ENCODE measurements at regions not wholly inside any gene's neighbourhood (a gene's known extent, or its start where the extent isn't known, plus 50 kb on each side); places are given as distances from the start of the nearest gene placed in this dataset.

GRCh38 chr14:100664841-100665510, 61.7 kb upstream of the DLK1 start:
- no peak for DNase-seq (ENCODE audit: low spot score)

DNA sequence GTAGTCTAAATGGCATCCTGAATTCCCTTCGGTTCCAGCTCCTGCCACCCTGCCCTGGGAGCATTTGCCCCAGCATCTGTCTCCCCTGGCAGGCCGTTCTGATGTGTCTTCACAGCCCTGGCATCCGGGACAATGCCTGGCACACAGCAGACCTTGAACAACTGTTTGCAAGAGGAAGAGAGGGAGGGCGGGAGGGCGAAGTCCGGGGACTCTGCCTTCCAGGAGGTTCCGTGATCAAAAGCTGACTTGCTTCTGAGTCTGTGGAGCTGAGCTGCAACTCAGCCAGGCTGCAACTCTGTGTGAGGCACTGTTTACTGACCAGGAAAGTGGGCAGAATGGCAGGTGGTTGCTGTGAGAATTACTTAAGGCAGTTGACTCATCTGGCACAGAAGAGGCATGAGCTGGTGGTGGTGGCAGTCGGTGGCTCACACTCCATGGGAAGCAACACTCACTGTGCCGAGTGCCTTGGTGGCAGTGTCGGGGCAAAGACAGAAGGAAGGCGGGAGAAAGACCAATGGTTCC, 61.1 kb upstream of the DLK1 start:
- TF ChIP-seq, protein P1, sequence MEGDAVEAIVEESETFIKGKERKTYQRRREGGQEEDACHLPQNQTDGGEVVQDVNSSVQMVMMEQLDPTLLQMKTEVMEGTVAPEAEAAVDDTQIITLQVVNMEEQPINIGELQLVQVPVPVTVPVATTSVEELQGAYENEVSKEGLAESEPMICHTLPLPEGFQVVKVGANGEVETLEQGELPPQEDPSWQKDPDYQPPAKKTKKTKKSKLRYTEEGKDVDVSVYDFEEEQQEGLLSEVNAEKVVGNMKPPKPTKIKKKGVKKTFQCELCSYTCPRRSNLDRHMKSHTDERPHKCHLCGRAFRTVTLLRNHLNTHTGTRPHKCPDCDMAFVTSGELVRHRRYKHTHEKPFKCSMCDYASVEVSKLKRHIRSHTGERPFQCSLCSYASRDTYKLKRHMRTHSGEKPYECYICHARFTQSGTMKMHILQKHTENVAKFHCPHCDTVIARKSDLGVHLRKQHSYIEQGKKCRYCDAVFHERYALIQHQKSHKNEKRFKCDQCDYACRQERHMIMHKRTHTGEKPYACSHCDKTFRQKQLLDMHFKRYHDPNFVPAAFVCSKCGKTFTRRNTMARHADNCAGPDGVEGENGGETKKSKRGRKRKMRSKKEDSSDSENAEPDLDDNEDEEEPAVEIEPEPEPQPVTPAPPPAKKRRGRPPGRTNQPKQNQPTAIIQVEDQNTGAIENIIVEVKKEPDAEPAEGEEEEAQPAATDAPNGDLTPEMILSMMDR (IDR thresholded peaks at IDR 0.05; ENCODE audit: extremely low read depth, missing control alignments) = no peak
- no peak for DNase-seq (ENCODE audit: low spot score)

More at GRCh38 chr14:100664841-100665510, 61.7 kb upstream of the DLK1 start:
- TF ChIP-seq, protein P1 (IDR thresholded peaks at IDR 0.05; ENCODE audit: extremely low read depth, missing control alignments) = no peak

DNA sequence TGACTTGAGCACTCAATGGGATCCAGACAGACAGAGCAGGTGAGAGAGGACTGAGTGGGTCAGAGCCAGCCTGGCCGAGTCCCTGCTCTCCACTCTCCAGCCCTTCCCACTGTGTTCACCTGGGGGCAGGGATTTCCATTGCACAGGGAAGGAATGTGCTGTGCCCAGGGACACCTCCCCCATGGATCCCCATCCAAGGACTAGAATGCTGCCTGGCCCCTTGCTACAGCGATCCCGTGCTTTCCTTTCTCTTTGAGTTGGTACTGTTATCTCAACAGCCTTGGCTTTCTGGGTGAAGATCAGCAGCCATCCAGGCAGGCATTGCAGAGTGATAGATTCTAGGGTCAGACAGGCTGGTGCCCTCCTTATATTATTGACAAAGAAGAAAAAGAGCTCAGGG, 60.3 kb upstream of the DLK1 start:
- TF ChIP-seq, protein P1 (IDR thresholded peaks at IDR 0.05; ENCODE audit: extremely low read depth, missing control alignments) = no peak

GRCh38 chr14:100666851-100667250, 59.8 kb upstream of the DLK1 start:
- DNase-seq (ENCODE audit: low spot score) = no peak
- TF ChIP-seq, protein P1 (IDR thresholded peaks at IDR 0.05; ENCODE audit: extremely low read depth, missing control alignments) = no peak

More for the DNA sequence above, 60.3 kb upstream of the DLK1 start:
- no peak for DNase-seq (ENCODE audit: low spot score)

DNA sequence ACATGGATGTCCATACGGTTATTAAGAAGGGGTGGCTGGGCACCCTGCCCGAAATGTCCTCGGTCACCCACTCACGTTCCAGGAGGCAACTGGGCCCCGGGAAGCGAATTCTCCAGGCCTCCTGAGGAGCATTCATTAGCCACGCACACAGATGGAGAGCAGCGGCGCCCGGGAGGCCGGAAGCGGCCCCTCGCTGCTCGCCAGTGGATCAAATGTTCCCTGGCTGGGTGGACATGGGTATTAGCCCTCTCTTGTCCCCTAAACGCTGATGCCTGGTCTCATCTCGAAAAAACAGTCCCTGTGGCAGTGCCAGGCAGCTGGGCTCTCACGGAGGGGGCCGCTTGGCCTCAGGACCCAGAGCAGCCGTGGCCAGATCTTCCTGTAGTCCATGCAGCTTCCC, 59.0 kb upstream of the DLK1 start:
- no peak for DNase-seq (ENCODE audit: low spot score)
- TF ChIP-seq, protein P1 (IDR thresholded peaks at IDR 0.05; ENCODE audit: extremely low read depth, missing control alignments) = no peak

- TF ChIP-seq, protein P1 (IDR thresholded peaks at IDR 0.05; ENCODE audit: extremely low read depth, missing control alignments) = no peak
- no peak for DNase-seq (ENCODE audit: low spot score)
Measured at GRCh38 chr14:100668352-100668751, 58.3 kb upstream of the DLK1 start.

DNA sequence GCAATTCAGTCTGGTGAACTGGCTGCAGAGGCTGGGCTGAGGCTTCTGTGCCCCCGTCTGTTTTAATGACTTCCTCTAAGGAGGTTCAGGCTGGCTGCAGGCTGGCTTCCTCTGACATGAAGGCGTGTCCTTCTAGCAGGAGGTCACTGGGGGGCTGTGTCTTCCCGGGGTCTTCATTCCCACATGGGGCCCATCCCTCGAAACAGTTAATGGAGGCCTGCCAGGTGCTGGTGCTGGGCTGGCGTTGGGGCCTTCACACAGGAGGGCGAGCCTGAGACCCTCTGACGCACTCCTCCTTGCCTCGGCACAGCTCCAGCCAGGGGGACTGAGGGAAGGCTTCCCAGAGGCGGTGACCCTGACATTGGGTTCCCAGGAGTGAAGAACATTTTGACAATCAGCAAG, 57.7 kb upstream of the DLK1 start:
- TF ChIP-seq, protein P1 (IDR thresholded peaks at IDR 0.05; ENCODE audit: extremely low read depth, missing control alignments) = no peak
- no peak for DNase-seq (ENCODE audit: low spot score)
